ENCODE measurements at regions not wholly inside any gene's neighbourhood (a gene's known extent, or its start where the extent isn't known, plus 50 kb on each side); places are given as distances from the start of the nearest gene placed in this dataset.
"Not testable (repeated sequence)": the region's sequence is repeated elsewhere in the genome, so short reads cannot be mapped to it uniquely, and the experiment has no call there.

- DNase-seq (ENCODE audit: extremely low read depth, low read depth), result no peak
- H3K4me3 ChIP-seq (replicated peaks; ENCODE audit: low read depth, low read length), result no peak overlapping the region
- TF ChIP-seq CTCF (IDR thresholded peaks at IDR 0.05; ENCODE audit: low read depth, low read length, missing control alignments), result no peak
These were observed 342.0 kb downstream of the SOX9 start for GRCh38 chr17:72462814-72463213.

GRCh38 chr17:72463287-72464102 is 342.7 kb downstream of the SOX9 start:
- no peak for TF ChIP-seq CTCF (IDR thresholded peaks at IDR 0.05; ENCODE audit: low read depth, low read length, missing control alignments)
- H3K4me3 ChIP-seq (replicated peaks; ENCODE audit: low read depth, low read length), result no peak overlapping the region
- no peak for DNase-seq (ENCODE audit: extremely low read depth, low read depth)

GRCh38 chr17:72464221-72464620 is 343.4 kb downstream of the SOX9 start:
- H3K4me3 ChIP-seq (replicated peaks; ENCODE audit: low read depth, low read length); DNase-seq (ENCODE audit: extremely low read depth, low read depth): not testable (repeated sequence)

- peak; percentile 73 for DNase-seq (ENCODE audit: extremely low read depth, low read depth)
- H3K4me3 ChIP-seq (replicated peaks; ENCODE audit: low read depth, low read length), result no peak overlapping the region
- no peak for TF ChIP-seq CTCF (IDR thresholded peaks at IDR 0.05; ENCODE audit: low read depth, low read length, missing control alignments)
These were observed 344.6 kb downstream of the SOX9 start for GRCh38 chr17:72465191-72466024.

GRCh38 chr17:72466199-72466598 is 345.4 kb downstream of the SOX9 start:
- no peak for DNase-seq (ENCODE audit: extremely low read depth, low read depth)
- no peak for TF ChIP-seq CTCF (IDR thresholded peaks at IDR 0.05; ENCODE audit: low read depth, low read length, missing control alignments)
- no peak overlapping the region for H3K4me3 ChIP-seq (replicated peaks; ENCODE audit: low read depth, low read length)

GRCh38 chr17:72466606-72467005 is 345.8 kb downstream of the SOX9 start:
- no peak for DNase-seq (ENCODE audit: extremely low read depth, low read depth)
- H3K4me3 ChIP-seq (replicated peaks; ENCODE audit: low read depth, low read length), result no peak overlapping the region
- no peak for TF ChIP-seq CTCF (IDR thresholded peaks at IDR 0.05; ENCODE audit: low read depth, low read length, missing control alignments)

All from HFF-Myc (cell line).